Activated CD4-positive, alpha-beta T cell treated with anti-CD3 and anti-CD28 coated beads for 24 hours (primary cell): ENCODE measurements at regions not wholly inside any gene's neighbourhood (a gene's known extent, or its start where the extent isn't known, plus 50 kb on each side); places are given as distances from the start of the nearest gene placed in this dataset.

Experiments
- DNase-seq, 2 donors: peaks; one replicate each; pipeline ENCODE4 v3.0.0-alpha.2; 2020; ENCODE audit warnings: low read depth in 2 of 2

- DNase-seq: no peak
Observed at GRCh38 chr5:175388531-175388930, 55.5 kb downstream of the DRD1 start.

DNA sequence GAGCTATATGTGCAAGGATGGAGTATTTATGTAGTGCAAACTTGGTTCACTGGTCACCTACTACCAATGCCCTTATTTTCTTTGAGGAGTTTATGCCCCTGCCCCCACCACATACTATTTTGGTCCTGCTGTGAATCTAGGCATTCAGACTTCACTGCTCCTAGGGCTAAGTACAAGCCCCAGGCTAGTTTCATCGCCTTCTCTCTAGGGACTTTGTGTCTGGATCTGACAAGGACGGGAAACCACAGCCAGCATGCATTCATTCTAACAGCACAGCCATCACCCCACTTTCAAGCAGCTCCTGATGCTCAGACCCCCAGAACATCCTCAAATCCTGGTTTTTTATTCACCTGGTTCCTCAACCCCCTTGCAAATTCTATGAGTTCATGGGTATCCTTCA lies 56.8 kb downstream of the DRD1 start:
- DNase-seq: no peak

GRCh38 chr5:175386526-175386925 lies 57.5 kb downstream of the DRD1 start:
- no peak for DNase-seq

GRCh38 chr5:175385691-175386362 lies 58.2 kb downstream of the DRD1 start:
- DNase-seq: no peak

GRCh38 chr5:175384724-175385552 lies 59.0 kb downstream of the DRD1 start:
- no peak for DNase-seq

GRCh38 chr5:175383350-175383749 lies 60.6 kb downstream of the DRD1 start:
- no peak for DNase-seq

- DNase-seq: no peak
Observed at GRCh38 chr5:175382171-175382570, 61.8 kb downstream of the DRD1 start.

DNA sequence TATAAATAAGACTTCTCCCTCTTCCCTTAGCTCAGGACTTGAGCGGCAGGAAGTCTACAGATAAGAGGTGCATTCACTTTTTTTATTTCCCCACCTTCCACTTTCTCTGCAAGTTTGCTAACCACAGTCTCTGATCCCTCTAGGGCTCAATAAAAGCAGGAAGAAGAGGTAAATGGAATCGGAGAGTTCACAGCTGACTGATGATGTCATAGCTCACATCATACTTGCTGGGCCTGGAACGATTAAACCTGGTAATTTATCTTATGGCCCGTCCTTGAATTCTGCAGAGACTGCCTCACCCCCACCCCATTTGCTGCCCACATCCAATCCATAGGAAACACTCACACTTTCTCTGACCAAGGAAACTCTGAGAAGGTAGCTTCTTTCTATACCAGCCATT lies 62.9 kb downstream of the DRD1 start:
- no peak for DNase-seq

DNA sequence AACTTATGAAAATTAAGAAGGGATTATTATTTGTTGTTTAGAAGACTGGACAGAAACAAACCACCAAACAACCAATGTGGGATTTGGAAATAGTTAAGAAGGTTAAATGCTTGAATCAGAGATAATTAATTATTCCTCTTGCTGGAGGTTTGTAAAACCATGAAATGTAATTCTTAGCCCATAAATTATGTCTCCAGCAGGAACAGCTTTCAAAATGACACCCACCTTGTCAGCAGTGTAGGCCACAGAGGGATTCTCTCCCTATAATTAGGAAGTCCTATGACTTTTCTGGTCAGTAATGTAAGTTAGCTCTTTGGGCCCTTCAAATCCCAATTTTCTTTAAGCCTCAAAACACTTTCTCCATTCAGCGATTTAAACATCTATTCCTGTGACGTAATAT lies 63.3 kb downstream of the DRD1 start:
- no peak for DNase-seq

DNA sequence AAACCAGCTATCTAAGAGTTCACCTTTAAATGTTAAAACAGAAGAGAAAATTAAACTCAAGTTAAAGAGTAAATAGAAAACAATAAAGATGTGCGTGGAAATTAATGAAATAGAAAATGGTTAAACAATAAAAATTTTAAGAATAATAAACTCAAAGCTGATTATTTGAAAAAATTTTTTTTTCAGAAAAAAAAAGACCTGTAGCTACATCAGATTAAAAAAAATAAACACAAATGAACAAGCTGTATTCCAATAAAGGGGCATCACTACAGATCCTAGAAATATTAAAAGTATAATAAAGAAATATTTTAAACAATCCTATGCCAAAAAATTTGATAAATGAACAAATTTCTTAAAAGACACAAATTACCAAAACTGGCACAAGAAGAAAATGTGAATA lies 64.1 kb downstream of the DRD1 start:
- no peak for DNase-seq

GRCh38 chr5:175378444-175379028 lies 65.4 kb downstream of the DRD1 start:
- no peak for DNase-seq

GRCh38 chr5:175377816-175378215 lies 66.2 kb downstream of the DRD1 start:
- no peak for DNase-seq

DNA sequence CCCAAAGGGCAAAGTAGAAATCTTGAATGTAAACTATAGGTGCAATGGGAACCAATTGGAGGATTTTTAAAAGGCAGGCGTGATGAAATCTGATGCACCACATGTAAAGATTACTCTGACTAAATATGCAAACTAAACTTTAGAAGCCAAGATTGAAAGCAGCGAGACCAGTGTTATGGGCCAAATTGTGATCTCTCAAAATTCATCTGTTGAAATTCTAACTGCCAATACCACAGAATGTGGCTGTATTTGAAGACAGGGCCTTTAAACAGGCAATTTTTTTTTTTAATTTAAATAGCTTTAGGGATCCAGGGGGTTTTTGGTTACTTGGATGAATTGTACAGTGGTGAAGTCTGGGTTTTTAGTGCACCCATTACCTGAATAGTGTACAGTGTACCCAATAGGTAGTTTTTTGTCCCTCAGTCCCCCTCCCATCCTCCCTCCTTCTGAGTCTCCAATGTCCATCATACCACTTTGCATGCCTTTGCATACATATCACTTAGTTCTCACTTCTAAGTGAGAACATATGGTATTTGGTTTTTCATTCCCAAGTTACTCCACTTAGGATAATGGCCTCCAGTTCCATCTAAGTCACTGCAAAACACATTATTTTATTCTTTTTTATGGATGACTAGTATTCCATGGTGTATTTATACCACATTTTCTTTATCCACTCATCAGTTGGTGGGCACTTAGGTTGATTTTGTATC lies 69.7 kb downstream of the DRD1 start:
- no peak for DNase-seq

- no peak for DNase-seq
Observed at GRCh38 chr5:175365866-175366265, 78.1 kb downstream of the DRD1 start.

GRCh38 chr5:175363300-175363699 lies 80.7 kb downstream of the DRD1 start:
- no peak for DNase-seq

DNA sequence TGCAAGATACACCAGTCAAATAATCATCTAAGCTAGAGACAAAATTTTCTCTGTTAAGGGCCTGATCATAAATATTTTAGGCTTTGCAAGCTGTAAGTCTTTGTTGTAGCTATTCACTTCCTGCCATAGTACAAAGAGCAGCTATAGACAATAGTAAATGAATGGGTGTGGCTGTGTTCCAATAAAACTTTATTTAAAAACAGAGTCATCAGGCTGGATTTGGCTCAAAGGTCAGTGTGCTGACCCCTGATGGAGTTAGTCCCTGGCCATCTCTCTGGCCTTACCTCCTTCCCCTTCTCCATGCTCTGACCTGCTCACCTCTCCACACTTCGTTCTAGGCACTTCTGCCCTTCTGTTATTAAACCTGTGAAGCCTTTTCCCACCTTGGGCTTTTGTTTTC lies 86.0 kb downstream of the DRD1 start:
- no peak for DNase-seq

DNA sequence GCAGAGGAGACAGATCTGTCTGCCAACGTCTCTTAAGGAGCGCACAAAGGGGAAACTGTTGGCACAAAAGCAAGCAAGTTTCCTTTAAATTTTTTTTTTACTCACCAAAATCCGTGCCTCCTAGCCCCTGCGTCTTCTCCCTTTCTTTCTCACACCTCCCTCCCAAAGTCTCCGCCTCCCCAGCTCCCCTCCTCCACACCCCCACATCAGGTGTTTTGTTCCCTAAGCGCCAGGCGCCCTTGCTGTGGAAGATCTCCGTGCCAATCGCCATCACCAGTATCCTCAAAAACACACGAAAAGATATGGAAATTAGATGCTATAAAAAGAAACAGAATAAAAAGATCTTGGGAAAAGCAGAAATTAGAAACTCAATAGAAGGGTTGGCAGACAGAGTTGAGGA lies 87.6 kb downstream of the DRD1 start:
- no peak for DNase-seq

GRCh38 chr5:175354964-175355363 lies 89.0 kb downstream of the DRD1 start:
- DNase-seq: no peak

DNA sequence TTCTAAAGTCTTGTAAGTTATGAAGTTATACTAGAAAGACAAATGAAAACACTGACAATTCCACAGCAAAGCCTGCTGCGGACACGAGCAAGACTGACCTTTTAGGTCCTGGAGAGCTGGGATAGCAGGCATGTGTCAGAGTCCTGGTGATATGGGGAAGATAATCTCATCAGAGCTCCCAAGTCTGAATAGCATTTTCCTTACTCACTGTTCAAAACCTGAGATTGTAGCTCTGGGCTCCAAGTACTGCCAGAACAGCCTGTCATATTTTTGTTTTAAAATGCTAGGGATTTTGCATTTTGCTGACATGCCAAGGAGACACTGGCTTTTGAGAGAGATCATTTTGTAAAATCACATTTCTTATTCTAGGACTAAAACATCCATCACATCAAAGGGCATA lies 90.1 kb downstream of the DRD1 start:
- DNase-seq: no peak

DNA sequence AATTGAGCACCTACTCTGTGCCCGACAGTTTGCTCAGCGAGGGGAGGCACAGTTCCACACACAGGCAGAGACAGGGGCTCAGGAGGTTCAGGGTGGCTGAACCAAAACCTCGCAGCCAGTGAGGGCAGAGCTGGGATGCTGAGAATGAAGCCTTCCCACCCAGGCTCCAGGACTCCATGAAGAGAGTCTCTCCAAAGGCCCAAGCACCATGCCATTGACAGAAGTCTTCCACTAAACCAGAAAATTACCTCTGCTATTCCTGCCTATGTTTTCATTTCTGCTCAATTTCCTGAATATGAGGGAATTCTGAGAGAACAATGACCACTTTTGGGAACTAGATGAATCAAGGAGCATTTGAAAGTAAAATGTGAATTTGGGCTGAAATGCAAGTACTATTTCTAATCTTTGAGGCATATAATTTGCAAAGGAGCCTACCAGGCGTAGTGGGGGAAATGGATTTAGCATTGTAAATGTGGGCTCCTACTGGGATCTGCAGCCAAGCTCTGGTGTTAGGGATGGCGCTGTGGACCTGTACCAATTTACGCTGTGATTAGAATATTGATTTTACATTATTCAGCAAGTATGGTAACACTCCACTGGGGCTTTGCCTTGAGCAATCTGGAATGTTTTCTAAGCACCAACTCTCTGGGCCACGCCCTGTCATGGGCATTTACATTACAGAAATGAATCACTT lies 91.9 kb downstream of the DRD1 start:
- no peak for DNase-seq

GRCh38 chr5:175351126-175351525 lies 92.9 kb downstream of the DRD1 start:
- no peak for DNase-seq

- no peak for DNase-seq
Observed at GRCh38 chr5:175347931-175348330, 96.1 kb downstream of the DRD1 start.
